Duodenal mucosa (tissue), 2 donors: ENCODE measurements at regions not wholly inside any gene's neighbourhood (a gene's known extent, or its start where the extent isn't known, plus 50 kb on each side); places are given as distances from the start of the nearest gene placed in this dataset.
"Not testable (repeated sequence)": the region's sequence is repeated elsewhere in the genome, so short reads cannot be mapped to it uniquely, and the experiment has no call there.

Source experiments
- H3K27ac ChIP-seq: one replicate; pipeline ENCODE4 v1.7.0; 2013; ENCODE audit warnings: low read depth, low read length
- H3K27me3 ChIP-seq, 2 donors: one replicate each; pipeline ENCODE4 v1.7.0; 2013; ENCODE audit warnings: low read length in 2 of 2, control low read depth in 1 of 2; ENCODE audit not compliant: insufficient read depth in 2 of 2, control insufficient read depth in 1 of 2
- H3K36me3 ChIP-seq, 2 donors: one replicate each; pipeline ENCODE4 v1.7.0; 2013; ENCODE audit warnings: low read length in 2 of 2, control low read depth in 1 of 2; ENCODE audit not compliant: insufficient read depth in 2 of 2, control insufficient read depth in 1 of 2
- H3K4me1 ChIP-seq, 2 donors: one replicate each; pipeline ENCODE4 v1.7.0; 2013; ENCODE audit warnings: low read length in 2 of 2, control low read depth in 1 of 2; ENCODE audit not compliant: insufficient read depth in 2 of 2, control insufficient read depth in 1 of 2
- H3K4me3 ChIP-seq, 2 donors: one replicate each; pipeline ENCODE4 v1.7.0; 2013; ENCODE audit warnings: low read length in 2 of 2, low read depth in 1 of 2
- H3K9ac ChIP-seq, 2 donors: one replicate each; pipeline ENCODE4 v1.7.0; 2013; ENCODE audit warnings: low read length in 2 of 2, low read depth in 1 of 2
- H3K9me3 ChIP-seq, 2 donors: one replicate each; pipeline ENCODE4 v1.7.0; 2013; ENCODE audit warnings: low read length in 2 of 2, control low read depth in 1 of 2; ENCODE audit not compliant: control insufficient read depth in 1 of 2

DNA sequence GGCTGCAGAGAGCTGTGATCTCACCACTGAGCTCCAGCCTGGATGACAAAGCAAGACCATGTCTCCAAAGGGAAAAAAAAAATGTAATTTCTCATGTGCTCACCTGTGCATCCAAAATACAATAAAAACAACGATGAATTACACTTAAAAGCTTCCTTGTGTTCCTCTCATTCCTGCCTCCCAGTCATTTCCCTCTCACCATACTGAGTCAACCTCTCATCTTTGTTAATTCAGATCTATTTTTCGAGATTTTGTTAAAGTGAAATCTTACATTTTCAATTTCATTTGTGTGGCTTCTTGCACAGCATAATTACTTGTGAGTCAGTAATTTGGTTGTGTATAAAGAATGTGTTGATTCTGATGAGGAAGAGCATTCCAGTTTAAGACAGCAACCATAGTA is 1203.2 kb downstream of the TMEM121 start:
- Histone ChIP-seq H3K27me3 (no peaks in the 10 kb centered on the region), H3K4me3 (no peak overlapping the region), H3K9ac (no peak overlapping the region), H3K4me1 (no peaks in the 10 kb centered on the region), H3K27ac (no peak overlapping the region), H3K36me3 (no peaks in the 10 kb centered on the region), H3K9me3 (no peaks in the 10 kb centered on the region)

DNA sequence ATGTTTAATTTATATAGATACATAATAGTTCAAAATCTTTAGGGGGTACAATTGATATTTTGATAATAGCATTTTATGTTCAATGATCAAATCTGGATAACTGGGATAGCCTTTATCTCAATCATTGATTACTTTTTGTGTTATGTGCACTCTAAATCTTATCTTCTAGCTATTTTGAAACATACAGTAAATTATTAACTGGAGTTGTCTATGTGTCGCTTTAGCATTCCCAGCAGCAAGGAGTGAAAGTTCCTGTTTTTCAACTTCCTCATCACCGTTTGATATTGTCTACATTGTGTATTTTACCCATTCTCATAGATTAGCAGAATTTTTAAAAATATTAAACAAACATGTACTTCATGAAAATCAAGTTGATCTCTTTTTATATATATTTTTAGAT is 1207.4 kb downstream of the TMEM121 start:
- H3K4me1 ChIP-seq, result no peaks in the 10 kb centered on the region
- no peak overlapping the region for H3K27ac ChIP-seq
- no peak overlapping the region for H3K4me3 ChIP-seq
- H3K9ac ChIP-seq, result no peak overlapping the region
- no peaks in the 10 kb centered on the region for H3K9me3 ChIP-seq
- no peaks in the 10 kb centered on the region for H3K27me3 ChIP-seq
- no peaks in the 10 kb centered on the region for H3K36me3 ChIP-seq

DNA sequence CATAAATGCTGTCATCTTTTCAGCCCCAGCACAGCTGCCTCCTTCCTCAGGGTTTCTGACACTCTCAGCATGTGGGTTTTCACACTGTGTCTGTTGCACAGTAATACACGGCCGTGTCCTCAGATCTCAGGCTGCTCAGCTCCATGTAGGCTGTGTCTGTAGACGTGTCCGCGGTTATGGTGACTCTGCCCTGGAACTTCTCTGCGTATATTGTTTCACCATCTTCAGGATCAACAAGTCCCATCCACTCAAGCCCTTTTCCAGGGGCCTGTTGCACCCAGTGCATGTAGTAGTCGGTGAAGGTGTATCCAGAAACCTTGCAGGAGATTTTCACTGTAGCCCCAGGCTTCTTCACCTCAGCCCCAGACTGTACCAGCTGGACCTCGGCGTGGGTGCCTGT is 1210.6 kb downstream of the TMEM121 start:
- Histone ChIP-seq H3K9me3 (no peaks in the 10 kb centered on the region), H3K27ac (no peak overlapping the region), H3K4me1 (no peaks in the 10 kb centered on the region), H3K36me3 (no peaks in the 10 kb centered on the region), H3K27me3 (no peaks in the 10 kb centered on the region), H3K9ac (no peak overlapping the region), H3K4me3 (no peak overlapping the region)

DNA sequence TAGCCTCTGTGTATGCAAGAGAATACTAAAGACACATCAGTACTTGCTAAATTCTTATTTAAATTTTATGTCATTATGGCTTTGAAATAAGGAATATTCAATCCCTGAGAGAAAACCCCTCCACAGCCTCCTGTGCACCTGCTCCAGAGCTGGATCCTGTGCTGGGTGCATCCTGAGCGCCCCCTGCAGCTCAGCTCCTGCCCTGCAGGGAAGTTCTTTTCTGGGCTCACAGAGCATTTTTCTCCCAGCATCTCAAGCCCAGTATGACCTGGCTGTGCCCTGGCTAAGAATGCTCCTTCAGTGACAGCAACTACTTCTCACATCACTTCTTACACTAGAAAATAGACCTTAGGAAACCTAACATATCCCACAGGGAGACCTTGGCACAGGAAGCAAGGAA is 1211.7 kb downstream of the TMEM121 start:
- Histone ChIP-seq H3K4me3 (no peak overlapping the region), H3K27me3 (no peaks in the 10 kb centered on the region), H3K4me1 (no peaks in the 10 kb centered on the region), H3K9me3 (no peaks in the 10 kb centered on the region), H3K27ac (no peak overlapping the region), H3K9ac (no peak overlapping the region), H3K36me3 (no peaks in the 10 kb centered on the region)

DNA sequence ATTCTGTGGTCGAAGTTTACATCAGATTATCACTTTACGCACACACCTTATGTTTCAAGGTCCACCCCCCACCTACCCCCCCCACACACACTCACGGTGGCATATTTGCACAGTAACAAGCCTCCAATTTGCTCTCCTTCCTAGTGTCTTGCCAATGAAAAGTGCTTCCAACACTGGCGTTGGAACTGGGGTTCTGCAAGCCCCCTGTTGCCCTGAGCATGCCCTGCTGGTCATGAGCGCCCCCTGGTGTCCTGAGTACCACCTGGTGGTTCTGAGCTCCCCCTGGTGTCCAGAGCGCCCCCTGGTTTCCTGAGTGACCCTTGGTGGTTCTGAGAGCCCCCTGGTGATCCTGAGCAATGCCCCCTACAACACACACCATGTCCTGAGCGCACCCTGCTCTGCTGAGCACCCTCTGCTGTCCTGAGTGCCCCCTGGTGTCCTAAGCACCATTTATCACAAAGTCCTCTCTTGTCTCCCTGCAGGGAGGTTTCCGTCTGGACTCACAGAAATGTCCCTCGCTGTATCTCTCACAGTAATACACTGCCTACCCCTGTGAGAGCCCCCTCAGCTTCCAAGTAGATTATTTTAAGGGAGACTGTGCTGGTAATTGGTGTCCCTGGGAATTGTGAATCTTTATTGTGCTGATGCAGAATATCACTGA is 1212.3 kb downstream of the TMEM121 start:
- H3K4me3 ChIP-seq, result not testable (repeated sequence)

DNA sequence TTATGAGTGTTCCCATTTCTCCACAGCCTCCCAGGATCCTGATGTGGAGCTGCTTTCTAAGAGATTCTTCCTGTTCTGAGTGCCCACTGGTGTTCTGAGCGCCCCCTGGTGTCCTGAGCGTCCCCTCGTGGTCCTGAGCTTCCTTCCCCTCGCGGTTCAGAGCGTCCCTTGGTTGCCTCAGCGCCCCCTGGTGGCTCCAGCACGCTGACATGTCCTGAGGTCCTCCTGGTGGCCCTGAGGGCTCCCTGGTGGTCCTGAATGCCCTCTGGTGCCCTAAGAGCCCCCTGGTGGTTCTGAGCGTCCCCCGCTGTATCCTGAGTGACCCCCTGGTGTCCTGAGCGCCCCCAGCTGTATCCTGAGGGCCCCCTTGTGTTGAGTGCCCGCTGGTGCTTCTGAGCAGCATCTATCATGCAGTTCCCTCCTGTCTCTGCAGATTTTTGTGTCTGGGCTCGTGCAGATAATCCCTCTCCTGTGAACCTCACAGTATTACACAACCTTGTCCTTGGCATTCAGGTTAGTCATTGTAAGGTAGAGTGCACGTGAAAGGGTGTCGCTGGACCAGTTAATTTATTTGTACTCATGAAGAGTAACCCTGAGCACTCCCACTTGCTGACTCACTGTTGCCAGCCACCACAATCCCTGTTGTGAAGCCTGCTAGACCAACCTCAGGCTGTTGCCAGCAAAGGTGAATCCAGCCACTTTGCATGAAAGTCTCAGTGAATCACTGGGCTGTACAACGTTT is 1214.9 kb downstream of the TMEM121 start:
- H3K9ac ChIP-seq, H3K4me3 ChIP-seq, H3K4me1 ChIP-seq, H3K27me3 ChIP-seq, H3K27ac ChIP-seq, H3K36me3 ChIP-seq, H3K9me3 ChIP-seq: not testable (repeated sequence)

More for the DNA sequence above, 1212.3 kb downstream of the TMEM121 start:
- not testable (repeated sequence) for H3K9ac ChIP-seq, H3K9me3 ChIP-seq, H3K4me1 ChIP-seq, H3K36me3 ChIP-seq, H3K27me3 ChIP-seq, H3K27ac ChIP-seq

DNA sequence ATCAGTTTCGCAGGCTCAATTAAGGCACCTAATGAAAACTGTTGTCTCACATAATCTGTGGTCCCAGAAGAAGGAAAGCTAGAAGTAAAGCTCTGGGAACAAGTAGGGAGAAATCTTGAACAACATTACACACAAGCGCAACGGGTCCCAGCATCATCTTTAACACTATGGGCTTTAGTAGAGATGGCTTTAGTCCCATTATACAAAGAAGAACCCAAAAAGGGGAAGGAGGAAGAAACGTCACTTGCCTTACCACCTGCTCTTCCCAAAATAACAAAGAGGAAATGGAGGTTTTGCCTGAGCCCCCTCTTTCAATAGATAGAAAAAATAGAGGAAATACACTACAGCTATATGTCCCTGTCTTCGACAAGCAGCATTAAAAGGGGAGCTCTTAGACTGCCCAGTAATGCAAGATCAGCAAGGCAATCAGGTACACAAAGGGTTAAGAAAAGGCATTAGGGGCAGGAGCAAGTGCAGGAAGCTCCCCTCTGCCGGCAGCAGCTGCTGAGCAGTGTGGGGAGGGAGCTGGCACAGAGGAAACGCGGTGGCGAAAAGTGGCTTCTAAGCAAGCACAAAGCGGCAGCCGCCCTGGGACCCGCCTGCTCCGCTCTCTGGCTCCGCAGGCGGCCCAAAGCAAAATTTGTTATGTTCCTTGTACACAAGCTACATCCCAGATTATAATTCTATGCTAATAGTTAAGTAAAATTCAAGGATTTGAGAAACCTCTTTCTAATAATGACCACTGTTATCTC is 1218.8 kb downstream of the TMEM121 start:
- not testable (repeated sequence) for H3K4me3 ChIP-seq, H3K9ac ChIP-seq, H3K4me1 ChIP-seq, H3K27ac ChIP-seq, H3K27me3 ChIP-seq, H3K36me3 ChIP-seq, H3K9me3 ChIP-seq

DNA sequence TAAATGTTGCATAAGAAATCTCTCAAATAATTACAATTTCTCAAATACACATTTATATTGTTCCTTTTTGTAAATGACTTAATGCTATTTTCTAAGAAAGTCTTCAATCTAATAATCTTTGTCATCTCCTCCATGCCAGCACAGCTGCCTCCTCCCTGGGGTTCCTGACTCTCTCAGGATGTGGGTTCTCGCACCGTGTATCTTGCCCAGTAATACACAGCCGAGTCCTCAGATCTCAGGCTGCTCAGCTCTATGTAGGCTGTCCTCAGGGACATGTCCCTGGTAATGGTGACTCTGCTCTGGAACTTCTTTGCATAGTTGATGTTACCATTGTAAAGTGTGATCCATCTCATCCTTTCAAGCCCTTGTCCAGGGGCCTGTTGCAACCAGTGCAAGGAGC is 1223.7 kb downstream of the TMEM121 start:
- H3K27ac ChIP-seq, H3K9ac ChIP-seq, H3K27me3 ChIP-seq, H3K36me3 ChIP-seq, H3K9me3 ChIP-seq, H3K4me1 ChIP-seq, H3K4me3 ChIP-seq: not testable (repeated sequence)

DNA sequence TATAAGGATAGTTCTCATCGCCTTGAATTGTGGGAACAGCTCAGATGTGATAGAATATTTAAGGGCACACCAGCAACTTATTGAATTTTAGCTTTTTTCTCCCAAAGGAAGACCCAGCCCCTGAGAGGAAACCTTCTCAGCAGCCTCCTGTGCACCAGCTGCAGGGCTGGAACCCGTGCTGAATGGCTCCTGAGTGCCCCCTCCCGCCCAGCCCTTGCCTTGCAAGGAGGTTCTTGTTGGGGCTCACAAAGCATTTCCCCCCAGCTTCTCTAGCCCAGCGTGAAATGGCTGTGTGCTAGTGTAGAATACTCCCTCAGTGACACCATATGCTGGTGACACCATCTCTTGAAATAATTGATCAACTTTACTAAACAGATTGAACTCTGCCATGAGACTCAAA is 1227.4 kb downstream of the TMEM121 start:
- H3K36me3 ChIP-seq, H3K27ac ChIP-seq, H3K4me3 ChIP-seq, H3K4me1 ChIP-seq, H3K9me3 ChIP-seq, H3K9ac ChIP-seq, H3K27me3 ChIP-seq: not testable (repeated sequence)

DNA sequence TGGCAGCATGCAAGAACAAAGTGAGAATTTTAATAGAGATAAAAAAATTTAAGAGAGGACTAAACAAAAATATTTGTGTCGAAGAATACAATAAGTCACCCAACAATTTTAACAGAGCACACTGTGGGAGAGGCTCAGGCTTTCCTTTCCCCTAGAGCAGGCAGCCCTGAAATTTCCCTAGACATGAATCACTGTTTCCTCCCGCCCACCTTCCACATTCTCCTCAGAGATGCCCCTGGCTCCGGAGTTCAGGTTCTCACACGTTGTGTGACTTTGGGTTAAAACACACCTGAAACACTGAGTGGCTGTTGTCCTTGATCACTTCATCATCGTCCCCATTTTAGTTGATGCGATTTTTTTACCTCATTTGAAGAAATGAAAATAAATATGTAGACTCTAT is 1231.1 kb downstream of the TMEM121 start:
- H3K36me3 ChIP-seq, H3K9ac ChIP-seq, H3K27me3 ChIP-seq, H3K4me1 ChIP-seq, H3K4me3 ChIP-seq, H3K9me3 ChIP-seq, H3K27ac ChIP-seq: not testable (repeated sequence)
